Colonic mucosa (tissue), 4 donors: ENCODE measurements at regions not wholly inside any gene's neighbourhood (a gene's known extent, or its start where the extent isn't known, plus 50 kb on each side); places are given as distances from the start of the nearest gene placed in this dataset.

ENCODE experiments used
- DNase-seq: peaks from one replicate; pipeline ENCODE4 v3.0.0-alpha.2; 2020
- H3K27ac ChIP-seq: fragments of 200-600 bp; one replicate; pipeline ENCODE4 v1.8.0; 2021
- H3K27me3 ChIP-seq: fragments of 200-600 bp; one replicate; pipeline ENCODE4 v1.8.0; 2021
- H3K36me3 ChIP-seq: fragments of 200-600 bp; one replicate; pipeline ENCODE4 v1.8.0; 2021
- H3K4me1 ChIP-seq: fragments of 200-600 bp; one replicate; pipeline ENCODE4 v1.8.0; 2021; ENCODE audit warnings: mild to moderate bottlenecking
- H3K4me3 ChIP-seq: fragments of 200-600 bp; one replicate; pipeline ENCODE4 v1.8.0; 2021
- H3K9ac ChIP-seq, 2 donors: one replicate each; pipeline ENCODE4 v1.7.0; 2013; ENCODE audit warnings: control low read depth in 2 of 2, low read depth in 2 of 2, low read length in 2 of 2
- H3K9me3 ChIP-seq: fragments of 200-600 bp; one replicate; pipeline ENCODE4 v1.8.0; 2021
- CTCF ChIP-seq: fragments of 200-600 bp; IDR thresholded peaks from one replicate; pipeline ENCODE4 v1.8.0; 2022; ENCODE audit warnings: antibody characterized with exemption, mild to moderate bottlenecking
- intact Hi-C: fragments of 100-400 bp; cut with DNase I; formaldehyde crosslinking; loops from one replicate; pipeline ENCODE4 v1.14.1; 2022
- donor health status: healthy.
- donor health status: DM: no; HTN: no; CAD: no.
- donor health status: DM: no; HTN: no; CAD: no.

- Histone ChIP-seq H3K27ac (no peak overlapping the region), H3K4me3 (no peak overlapping the region), H3K9me3 (no peaks in the 10 kb centered on the region), H3K27me3 (no peaks in the 10 kb centered on the region), H3K36me3 (no peaks in the 10 kb centered on the region), H3K9ac (no peak overlapping the region), H3K4me1 (no peaks in the 10 kb centered on the region)
- no peak for TF ChIP-seq CTCF
- DNase-seq, result no peak
- intact Hi-C loops, result no loop called here
These were observed 901.9 kb upstream of the AGA start for GRCh38 chr4:178344096-178344495.

GRCh38 chr4:178347111-178347510 lies 904.9 kb upstream of the AGA start:
- no peak for TF ChIP-seq CTCF
- no peak overlapping the region for H3K9ac ChIP-seq
- no peaks in the 10 kb centered on the region for H3K4me1 ChIP-seq
- no peaks in the 10 kb centered on the region for H3K36me3 ChIP-seq
- H3K9me3 ChIP-seq, result no peaks in the 10 kb centered on the region
- no peak overlapping the region for H3K4me3 ChIP-seq
- no peak overlapping the region for H3K27ac ChIP-seq
- no peak for DNase-seq
- no peaks in the 10 kb centered on the region for H3K27me3 ChIP-seq
- intact Hi-C loops, result no loop called here

DNA sequence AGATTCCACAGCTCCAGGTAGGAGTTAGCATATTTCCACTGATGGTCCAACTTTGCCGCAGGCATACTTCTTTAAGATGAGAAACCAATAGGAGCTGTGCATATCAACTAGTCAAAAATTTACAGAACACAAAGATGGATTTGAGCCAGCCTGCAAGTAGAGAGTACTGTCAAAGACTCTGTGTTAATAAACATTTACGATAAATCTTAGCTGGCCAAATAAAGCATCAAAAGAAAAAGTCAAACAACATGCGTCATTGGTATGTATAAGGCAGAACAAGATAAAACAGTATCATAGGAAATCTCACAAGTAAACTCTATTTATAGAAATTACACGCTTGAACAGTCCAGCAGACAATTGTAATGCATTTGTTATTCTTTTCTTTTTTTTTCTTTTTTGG lies 907.4 kb upstream of the AGA start:
- H3K27ac ChIP-seq, result no peak overlapping the region
- no peaks in the 10 kb centered on the region for H3K36me3 ChIP-seq
- H3K27me3 ChIP-seq, result no peaks in the 10 kb centered on the region
- intact Hi-C loops, result no loop called here
- no peak for TF ChIP-seq CTCF
- no peaks in the 10 kb centered on the region for H3K4me1 ChIP-seq
- DNase-seq, result no peak
- no peak overlapping the region for H3K4me3 ChIP-seq
- no peak overlapping the region for H3K9ac ChIP-seq
- no peaks in the 10 kb centered on the region for H3K9me3 ChIP-seq

DNA sequence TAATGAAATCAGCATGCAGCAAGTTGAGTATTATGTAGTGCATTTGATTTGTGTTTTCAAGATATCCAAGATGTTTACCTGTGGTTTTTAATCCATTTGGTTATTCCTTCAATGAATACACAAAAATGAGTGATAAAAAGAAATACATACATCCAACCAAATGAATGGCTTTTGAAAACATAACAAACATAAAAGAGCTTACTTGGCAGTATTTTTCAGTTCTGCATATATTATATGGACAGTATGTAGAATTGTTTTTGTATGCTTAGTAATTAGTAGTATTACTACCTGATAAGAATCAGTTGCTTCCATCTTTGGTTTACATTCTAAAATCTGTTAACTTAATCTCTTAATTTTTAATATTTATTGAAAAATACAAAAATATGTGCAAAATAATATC lies 908.9 kb upstream of the AGA start:
- no peak for TF ChIP-seq CTCF
- Histone ChIP-seq H3K9me3 (no peaks in the 10 kb centered on the region), H3K4me1 (no peaks in the 10 kb centered on the region), H3K27ac (no peak overlapping the region), H3K27me3 (no peaks in the 10 kb centered on the region), H3K4me3 (no peak overlapping the region), H3K9ac (no peak overlapping the region), H3K36me3 (no peaks in the 10 kb centered on the region)
- intact Hi-C loops, result no loop called here
- DNase-seq, result no peak

DNA sequence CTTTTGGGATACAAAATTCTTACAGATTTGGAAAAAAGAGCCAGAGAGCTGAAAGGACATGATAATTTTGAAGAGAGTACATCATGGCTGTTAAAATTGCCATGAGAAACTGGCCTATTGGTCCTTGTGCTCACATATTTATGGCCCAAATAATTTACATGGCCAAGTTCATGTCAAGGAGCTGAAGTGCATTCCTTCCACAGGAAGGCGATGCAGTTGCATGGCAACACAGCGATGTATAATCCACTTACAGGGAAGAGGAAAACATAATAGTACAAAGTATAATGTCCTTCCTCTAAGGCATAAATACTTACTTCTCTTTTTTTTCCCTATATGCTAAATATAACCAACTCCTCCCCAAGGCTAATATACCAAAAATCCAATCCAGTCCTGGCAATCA lies 914.5 kb upstream of the AGA start:
- H3K9me3 ChIP-seq, result no peaks in the 10 kb centered on the region
- H3K27ac ChIP-seq, result no peak overlapping the region
- no peaks in the 10 kb centered on the region for H3K36me3 ChIP-seq
- H3K4me1 ChIP-seq, result no peaks in the 10 kb centered on the region
- H3K27me3 ChIP-seq, result no peaks in the 10 kb centered on the region
- no peak overlapping the region for H3K4me3 ChIP-seq
- no peak for TF ChIP-seq CTCF
- intact Hi-C loops, result no loop called here
- DNase-seq, result no peak
- H3K9ac ChIP-seq, result no peak overlapping the region

- H3K27me3 ChIP-seq, result no peaks in the 10 kb centered on the region
- no peak overlapping the region for H3K9ac ChIP-seq
- intact Hi-C loops, result no loop called here
- no peaks in the 10 kb centered on the region for H3K9me3 ChIP-seq
- no peaks in the 10 kb centered on the region for H3K36me3 ChIP-seq
- no peaks in the 10 kb centered on the region for H3K4me1 ChIP-seq
- TF ChIP-seq CTCF, result no peak
- H3K27ac ChIP-seq, result no peak overlapping the region
- DNase-seq, result no peak
- no peak overlapping the region for H3K4me3 ChIP-seq
These were observed 943.2 kb upstream of the AGA start for GRCh38 chr4:178385481-178385880.
